ENCODE measurements at regions not wholly inside any gene's neighbourhood (a gene's known extent, or its start where the extent isn't known, plus 50 kb on each side); places are given as distances from the start of the nearest gene placed in this dataset.

DNA sequence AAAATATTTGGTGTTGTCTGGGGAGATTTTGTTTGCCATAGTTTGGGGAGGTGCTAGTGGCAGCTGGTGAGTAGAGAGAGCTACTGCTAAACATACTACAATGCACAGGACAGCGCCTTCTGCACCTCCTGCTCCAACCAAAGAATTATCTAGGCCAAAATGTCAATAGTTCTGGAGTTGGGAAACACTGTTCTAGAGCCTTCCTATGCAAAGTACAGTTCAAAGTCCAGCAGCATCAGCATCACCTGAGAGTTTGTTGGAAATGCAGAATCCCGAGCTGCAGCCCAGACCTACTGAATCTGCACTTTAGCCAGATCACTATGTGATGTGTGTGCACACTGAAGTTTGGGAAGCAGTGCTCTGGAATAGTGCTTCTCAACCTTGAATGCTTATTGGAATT is 290.7 kb downstream of the TCF7L2 start:
- Mint-ChIP-seq H3K36me3 (ENCODE audit: low read depth) (no peaks in the 10 kb centered on the region), H3K4me1 (ENCODE audit: low read depth) (peaks cover 22% of the 10 kb centered on the region), H3K9me3 (no peaks in the 10 kb centered on the region), H3K27me3 (peaks cover 52% of the 10 kb centered on the region), H3K4me3 (no peak overlapping the region), H3K27ac (no peak overlapping the region)
- intact Hi-C loops (cut with micrococcal nuclease) = no loop called here

DNA sequence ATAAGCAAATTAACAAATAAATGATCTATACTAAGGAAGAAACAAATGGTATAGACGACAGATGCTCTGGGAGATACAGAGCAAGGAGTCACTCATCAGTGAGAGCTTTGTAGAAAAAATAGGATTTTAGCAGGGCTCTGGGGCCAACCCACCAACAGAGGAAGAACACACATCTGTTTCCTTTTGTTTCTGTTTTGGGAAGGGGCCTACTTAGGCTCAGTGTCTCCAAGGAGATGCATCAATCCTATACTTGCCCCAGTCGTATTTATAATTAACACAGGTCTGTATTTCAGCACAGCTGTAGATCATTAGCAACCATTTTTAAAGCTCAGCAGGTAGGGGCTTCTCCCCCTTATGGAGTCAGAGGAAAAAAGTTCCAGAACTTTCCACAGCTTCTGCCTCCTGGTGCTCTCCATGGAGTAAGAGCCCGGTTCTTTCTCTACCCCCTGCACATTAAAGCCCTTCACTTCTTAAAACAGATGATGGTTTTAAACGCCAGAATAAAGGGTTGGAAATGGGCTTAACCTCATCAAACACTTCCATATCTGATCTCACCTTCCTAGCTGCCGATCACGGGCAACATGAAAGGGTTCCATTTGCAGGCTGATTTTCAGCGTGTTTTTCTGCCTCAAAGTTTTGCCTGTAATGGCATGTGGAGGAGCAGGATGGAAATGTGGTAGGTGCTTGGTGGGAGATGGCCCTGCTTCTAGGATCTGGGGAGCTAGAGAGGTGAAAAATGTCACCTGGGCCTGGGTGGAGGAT is 291.7 kb downstream of the TCF7L2 start:
- H3K4me1 Mint-ChIP-seq (ENCODE audit: low read depth) = peaks cover 14% of the 10 kb centered on the region
- intact Hi-C loops (cut with micrococcal nuclease) = no loop called here
- H3K27me3 Mint-ChIP-seq = peaks cover 57% of the 10 kb centered on the region
- H3K4me3 Mint-ChIP-seq = no peak overlapping the region
- no peaks in the 10 kb centered on the region for H3K36me3 Mint-ChIP-seq (ENCODE audit: low read depth)
- H3K9me3 Mint-ChIP-seq = no peaks in the 10 kb centered on the region
- no peak overlapping the region for H3K27ac Mint-ChIP-seq

DNA sequence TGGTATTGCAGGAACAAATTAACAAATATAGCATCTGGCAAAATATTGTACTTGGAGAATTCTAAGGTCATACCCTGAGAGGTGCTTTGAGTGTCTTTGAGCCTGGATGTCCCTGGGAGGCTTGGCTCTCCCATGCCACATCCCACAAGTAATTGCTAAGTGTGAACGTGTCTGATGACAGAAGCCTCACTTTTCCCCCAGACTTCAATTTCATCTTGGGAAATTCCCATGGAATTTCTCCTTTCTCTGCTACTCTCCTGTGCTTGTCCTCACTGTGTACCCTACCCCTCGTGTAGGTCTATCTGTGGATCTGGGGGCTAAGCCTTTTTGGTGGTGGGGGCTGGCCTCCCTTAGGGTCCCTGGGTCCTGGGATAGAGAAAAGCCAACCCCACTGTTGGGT is 293.3 kb downstream of the TCF7L2 start:
- Mint-ChIP-seq H3K27ac (no peak overlapping the region), H3K4me1 (ENCODE audit: low read depth) (peaks cover 14% of the 10 kb centered on the region), H3K36me3 (ENCODE audit: low read depth) (no peaks in the 10 kb centered on the region), H3K4me3 (no peak overlapping the region), H3K9me3 (no peaks in the 10 kb centered on the region), H3K27me3 (peaks cover 67% of the 10 kb centered on the region)
- intact Hi-C loops (cut with micrococcal nuclease) = no loop called here

DNA sequence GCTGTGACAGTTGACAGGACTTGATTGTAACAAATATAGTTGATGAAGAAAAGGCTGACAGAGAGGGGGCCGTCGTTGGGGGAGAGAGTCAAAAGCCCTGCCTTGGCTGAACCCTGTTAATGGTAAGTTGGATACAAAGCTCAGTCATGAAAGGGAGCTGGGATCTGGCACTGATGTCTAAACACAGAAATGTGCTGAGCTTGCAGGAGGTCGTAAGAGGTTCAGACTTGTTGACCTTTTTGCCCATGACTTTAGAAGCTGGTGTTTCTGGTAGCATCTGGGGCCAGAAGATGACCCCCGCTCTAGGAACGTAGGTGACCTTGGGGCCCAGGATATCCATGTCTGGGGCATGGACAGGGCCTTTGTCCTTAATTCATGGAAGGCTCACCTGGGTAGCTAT is 294.7 kb downstream of the TCF7L2 start:
- peaks cover 10% of the 10 kb centered on the region for H3K4me1 Mint-ChIP-seq (ENCODE audit: low read depth)
- intact Hi-C loops (cut with micrococcal nuclease) = no loop called here

DNA sequence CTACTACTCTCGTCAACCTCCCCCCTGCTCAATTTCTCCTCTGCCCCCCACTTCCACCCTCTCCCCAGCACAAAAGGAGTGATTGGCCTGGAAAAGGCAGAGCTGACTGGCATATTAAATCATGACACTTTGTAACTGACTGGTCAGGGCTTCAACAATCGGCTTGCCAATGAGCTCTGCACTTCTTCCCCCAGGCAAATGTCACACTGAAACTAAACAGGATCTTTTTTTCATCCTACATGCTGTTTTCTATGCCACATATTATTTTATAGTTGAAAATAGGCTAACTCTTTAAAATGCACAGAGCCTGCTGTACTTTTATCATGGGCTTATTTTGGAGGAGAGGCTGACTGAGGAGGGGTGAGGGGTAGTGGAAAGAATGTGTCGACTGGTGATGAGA is 295.2 kb downstream of the TCF7L2 start:
- Mint-ChIP-seq H3K36me3 (ENCODE audit: low read depth) (no peaks in the 10 kb centered on the region), H3K4me3 (no peak overlapping the region), H3K27ac (no peak overlapping the region), H3K27me3 (peaks cover 65% of the 10 kb centered on the region), H3K9me3 (no peaks in the 10 kb centered on the region), H3K4me1 (ENCODE audit: low read depth) (peaks cover 5% of the 10 kb centered on the region)
- intact Hi-C loops (cut with micrococcal nuclease) = no loop called here

More for the DNA sequence above, 294.7 kb downstream of the TCF7L2 start:
- H3K36me3 Mint-ChIP-seq (ENCODE audit: low read depth) = no peaks in the 10 kb centered on the region
- H3K4me3 Mint-ChIP-seq = no peak overlapping the region
- no peaks in the 10 kb centered on the region for H3K9me3 Mint-ChIP-seq
- no peak overlapping the region for H3K27ac Mint-ChIP-seq
- H3K27me3 Mint-ChIP-seq = peaks cover 69% of the 10 kb centered on the region

DNA sequence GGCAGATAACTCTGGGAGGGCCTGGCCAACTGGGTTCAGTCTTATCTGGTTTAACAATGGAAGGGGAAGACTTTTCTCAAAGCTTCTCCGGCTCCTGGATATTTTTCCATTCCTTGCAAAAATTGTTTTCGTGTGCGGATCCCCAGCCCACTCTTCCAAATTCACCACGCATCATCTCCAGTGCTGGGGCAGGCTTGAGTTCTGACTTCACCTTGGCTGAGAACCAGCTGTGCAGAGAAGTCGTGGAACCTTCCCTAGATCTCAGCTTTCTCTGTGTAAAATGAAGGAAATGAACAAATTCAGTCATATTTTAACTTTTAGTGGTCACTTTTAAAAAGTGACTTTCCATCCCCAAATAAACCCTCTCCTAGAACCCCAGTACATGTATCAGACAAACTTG is 297.0 kb downstream of the TCF7L2 start:
- H3K4me3 Mint-ChIP-seq = no peak overlapping the region

DNA sequence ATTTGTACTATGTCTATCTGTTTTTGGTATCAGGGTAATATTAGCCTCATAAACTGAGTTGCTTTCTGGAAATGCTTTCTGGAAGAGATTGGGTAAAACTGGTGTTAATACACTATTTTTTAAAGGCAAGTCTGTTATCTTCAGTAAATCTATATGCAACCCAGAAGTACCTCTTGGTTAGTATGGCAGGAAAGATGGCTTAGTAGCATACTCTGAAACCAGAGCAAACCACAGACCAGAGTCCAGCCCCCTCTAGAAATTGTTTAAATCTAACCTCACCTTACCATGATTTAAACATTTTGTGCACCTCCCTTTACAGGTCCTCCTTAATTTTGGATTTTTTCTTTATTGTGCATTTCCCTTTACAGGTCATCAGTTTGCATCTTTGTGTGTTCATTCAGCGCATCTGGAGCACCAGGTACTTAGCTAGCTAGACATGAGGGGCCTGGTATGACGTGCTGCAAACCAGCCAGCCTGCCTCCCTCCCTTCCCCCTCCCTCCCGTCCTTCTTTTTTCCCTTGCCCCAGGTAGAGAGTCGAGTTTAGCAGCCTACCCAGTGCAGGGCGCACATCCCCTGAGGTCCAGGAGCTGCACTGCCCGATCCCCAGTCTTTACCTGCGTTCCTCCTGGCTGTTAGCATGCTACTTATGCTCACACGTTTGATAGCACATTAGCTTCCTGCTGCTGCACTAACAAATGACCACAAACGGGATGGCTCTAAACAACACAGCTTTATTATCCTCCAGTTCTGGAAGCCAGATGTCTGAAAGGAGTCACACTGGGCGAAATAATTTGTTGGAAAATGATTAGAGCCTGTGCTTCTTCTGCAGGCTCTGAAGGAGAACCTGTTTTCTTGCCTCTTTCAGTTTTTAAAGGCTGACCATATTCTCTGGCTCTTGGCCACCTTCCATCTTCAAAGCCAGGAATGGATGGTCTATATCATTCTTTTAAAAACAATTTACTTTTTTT is 299.9 kb upstream of the HABP2 start:
- no peaks in the 10 kb centered on the region for H3K9me3 Mint-ChIP-seq

More for the DNA sequence above, 297.0 kb downstream of the TCF7L2 start:
- intact Hi-C loops (cut with micrococcal nuclease) = no loop called here
- H3K27me3 Mint-ChIP-seq = peaks cover 65% of the 10 kb centered on the region
- H3K9me3 Mint-ChIP-seq = no peaks in the 10 kb centered on the region
- H3K4me1 Mint-ChIP-seq (ENCODE audit: low read depth) = peaks cover 5% of the 10 kb centered on the region
- no peak overlapping the region for H3K27ac Mint-ChIP-seq
- H3K36me3 Mint-ChIP-seq (ENCODE audit: low read depth) = no peaks in the 10 kb centered on the region

DNA sequence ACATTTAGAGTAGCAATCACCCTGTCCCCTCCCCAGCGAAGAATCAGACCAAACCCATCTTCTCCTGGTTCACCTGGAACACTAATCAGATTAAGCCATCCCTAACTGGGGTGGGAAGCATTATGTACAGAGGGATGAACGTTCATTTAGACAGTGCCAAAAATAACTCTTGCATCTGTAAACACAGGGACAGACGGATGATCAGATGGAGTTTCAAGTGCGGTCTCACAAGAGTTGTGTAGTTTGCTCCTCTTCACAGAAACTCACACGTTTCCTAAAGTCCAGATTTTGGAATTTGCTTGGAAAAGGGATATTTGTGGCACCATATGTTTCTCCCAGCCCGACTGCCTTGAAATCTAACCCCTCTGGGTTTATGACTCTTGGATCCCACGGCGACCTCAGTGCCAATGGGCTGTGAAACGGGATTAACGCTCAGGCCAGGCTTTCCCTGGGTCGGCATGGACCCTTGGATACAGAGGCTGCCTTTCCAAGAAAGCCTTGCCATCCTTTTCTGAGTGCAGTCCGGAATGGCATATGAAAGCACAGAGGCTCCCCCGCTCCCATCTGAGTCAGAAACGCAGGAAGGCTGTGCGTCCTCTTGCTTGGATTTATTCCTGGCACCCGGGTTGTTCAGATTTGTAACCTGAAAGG is 293.2 kb upstream of the HABP2 start:
- Mint-ChIP-seq H3K27ac (no peak overlapping the region), H3K4me1 (ENCODE audit: low read depth) (peaks cover 5% of the 10 kb centered on the region), H3K9me3 (no peaks in the 10 kb centered on the region), H3K4me3 (no peak overlapping the region), H3K27me3 (peaks cover 79% of the 10 kb centered on the region), H3K36me3 (ENCODE audit: low read depth) (no peaks in the 10 kb centered on the region)
- intact Hi-C loops (cut with micrococcal nuclease) = no loop called here

More for the DNA sequence above, 299.9 kb upstream of the HABP2 start:
- peaks cover 10% of the 10 kb centered on the region for H3K4me1 Mint-ChIP-seq (ENCODE audit: low read depth)
- no peak overlapping the region for H3K4me3 Mint-ChIP-seq
- intact Hi-C loops (cut with micrococcal nuclease) = no loop called here
- peaks cover 48% of the 10 kb centered on the region for H3K27me3 Mint-ChIP-seq
- no peak overlapping the region for H3K27ac Mint-ChIP-seq
- no peaks in the 10 kb centered on the region for H3K36me3 Mint-ChIP-seq (ENCODE audit: low read depth)

DNA sequence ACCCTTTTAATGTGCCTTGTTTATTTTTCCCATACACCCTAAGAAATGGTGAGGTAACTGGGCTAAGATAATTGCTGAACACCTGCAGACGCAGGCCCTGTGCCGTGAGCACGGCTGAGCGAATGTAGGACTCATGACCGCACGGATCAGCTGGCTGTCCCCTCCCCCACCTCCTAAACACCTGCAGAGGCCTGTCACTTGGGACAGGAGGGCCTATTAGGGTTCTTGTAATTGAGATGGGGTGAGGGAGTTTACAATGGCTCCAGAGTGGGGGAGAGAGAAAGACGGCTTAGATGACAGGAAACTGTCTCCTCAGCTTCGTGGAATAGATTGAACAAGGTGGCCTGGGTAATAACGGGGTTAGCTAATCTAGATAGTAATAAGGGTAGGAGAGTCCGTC is 291.7 kb upstream of the HABP2 start:
- Mint-ChIP-seq H3K27ac (no peak overlapping the region), H3K36me3 (ENCODE audit: low read depth) (no peaks in the 10 kb centered on the region), H3K4me3 (no peak overlapping the region), H3K27me3 (peaks cover 84% of the 10 kb centered on the region), H3K4me1 (ENCODE audit: low read depth) (peaks cover 5% of the 10 kb centered on the region), H3K9me3 (no peaks in the 10 kb centered on the region)
- intact Hi-C loops (cut with micrococcal nuclease) = no loop called here

DNA sequence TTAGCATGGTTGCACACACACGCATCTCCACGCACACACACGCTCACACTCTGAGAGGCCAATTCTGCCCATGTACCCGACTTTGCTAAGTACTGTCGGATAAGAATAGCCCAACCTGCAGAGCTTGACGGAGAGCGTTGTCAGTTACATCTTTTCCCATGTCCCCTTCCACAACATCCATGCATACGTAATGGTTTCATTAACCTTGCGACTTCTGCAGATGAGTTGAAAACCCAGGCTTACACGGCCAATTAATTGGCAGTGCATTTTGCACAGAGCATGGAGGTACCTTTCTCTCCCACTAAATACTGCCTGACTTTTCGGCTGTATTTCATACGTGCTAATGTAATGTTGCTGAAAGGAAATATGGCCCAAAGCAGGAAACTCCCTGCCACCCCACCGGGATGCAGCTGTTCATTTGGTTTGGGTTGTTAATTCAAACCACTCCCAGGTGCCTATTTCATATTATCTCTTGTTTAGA is 291.2 kb upstream of the HABP2 start:
- peaks cover 83% of the 10 kb centered on the region for H3K27me3 Mint-ChIP-seq
- H3K27ac Mint-ChIP-seq = no peak overlapping the region
- H3K9me3 Mint-ChIP-seq = no peaks in the 10 kb centered on the region
- H3K4me3 Mint-ChIP-seq = no peak overlapping the region
- no peaks in the 10 kb centered on the region for H3K36me3 Mint-ChIP-seq (ENCODE audit: low read depth)
- intact Hi-C loops (cut with micrococcal nuclease) = no loop called here
- H3K4me1 Mint-ChIP-seq (ENCODE audit: low read depth) = peaks cover 9% of the 10 kb centered on the region

DNA sequence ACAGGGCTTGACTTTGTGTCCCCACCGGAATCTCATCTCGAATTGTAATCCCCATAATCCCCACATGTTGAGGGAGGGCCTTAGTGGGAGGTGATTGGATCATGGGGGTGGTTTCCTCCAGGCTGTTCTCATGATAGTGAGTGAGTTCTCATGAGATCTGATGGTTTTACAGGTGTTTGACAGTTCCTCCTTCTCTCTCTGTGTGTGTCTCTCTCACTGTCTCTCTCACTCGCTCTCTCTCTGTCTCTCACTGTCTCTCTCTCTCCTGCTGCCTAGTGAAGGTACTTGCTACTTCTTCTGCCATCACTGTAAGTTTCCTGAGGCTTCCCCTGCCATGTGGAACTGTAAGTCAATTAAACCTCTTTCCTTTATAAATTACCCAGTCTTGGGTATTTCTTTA is 289.8 kb upstream of the HABP2 start:
- H3K4me3 Mint-ChIP-seq = no peak overlapping the region
- peaks cover 81% of the 10 kb centered on the region for H3K27me3 Mint-ChIP-seq
- no peaks in the 10 kb centered on the region for H3K36me3 Mint-ChIP-seq (ENCODE audit: low read depth)
- intact Hi-C loops (cut with micrococcal nuclease) = no loop called here
- no peak overlapping the region for H3K27ac Mint-ChIP-seq
- peaks cover 19% of the 10 kb centered on the region for H3K4me1 Mint-ChIP-seq (ENCODE audit: low read depth)
- no peaks in the 10 kb centered on the region for H3K9me3 Mint-ChIP-seq

DNA sequence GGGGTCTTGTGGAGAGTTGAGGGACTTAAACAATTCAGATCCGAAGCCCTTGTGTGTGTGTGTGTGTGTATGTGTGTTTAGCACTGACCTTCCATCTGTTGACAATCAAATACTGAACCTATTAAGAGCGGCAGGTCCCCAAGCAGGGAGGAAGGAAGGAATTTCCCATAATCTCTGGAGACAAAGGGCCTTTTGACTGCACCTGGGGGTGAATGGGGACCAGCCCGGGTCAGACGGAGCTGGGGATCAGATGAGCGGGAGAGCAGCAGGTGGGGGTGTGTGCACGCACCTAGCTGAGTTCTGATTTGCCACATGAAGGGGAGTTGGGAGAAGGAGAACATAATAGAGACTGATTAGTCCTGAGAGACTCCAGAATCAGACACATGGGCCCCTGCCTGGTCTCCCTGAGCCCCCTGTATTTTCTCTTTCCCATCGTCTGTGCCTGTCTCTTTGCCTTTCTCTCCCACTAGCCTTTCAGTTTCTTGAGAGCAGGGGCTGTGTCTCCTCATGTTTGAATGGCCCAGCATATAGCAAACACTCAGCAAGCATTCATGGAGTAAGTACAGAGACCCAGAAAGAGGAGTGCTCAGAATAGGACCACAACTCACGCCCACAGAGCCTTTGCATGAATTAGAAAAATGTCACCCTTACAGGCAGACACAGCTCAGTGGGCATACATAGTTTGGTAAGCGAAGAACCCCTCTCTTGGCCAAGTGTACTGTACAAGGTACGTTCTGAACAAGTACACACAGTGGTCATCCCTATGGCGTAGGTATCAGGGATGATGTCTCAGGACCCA is 288.3 kb upstream of the HABP2 start:
- peaks cover 90% of the 10 kb centered on the region for H3K27me3 Mint-ChIP-seq
- H3K27ac Mint-ChIP-seq = no peak overlapping the region
- intact Hi-C loops (cut with micrococcal nuclease) = no loop called here
- H3K4me1 Mint-ChIP-seq (ENCODE audit: low read depth) = peaks cover 32% of the 10 kb centered on the region
- no peaks in the 10 kb centered on the region for H3K9me3 Mint-ChIP-seq
- H3K4me3 Mint-ChIP-seq = no peak overlapping the region
- no peaks in the 10 kb centered on the region for H3K36me3 Mint-ChIP-seq (ENCODE audit: low read depth)

DNA sequence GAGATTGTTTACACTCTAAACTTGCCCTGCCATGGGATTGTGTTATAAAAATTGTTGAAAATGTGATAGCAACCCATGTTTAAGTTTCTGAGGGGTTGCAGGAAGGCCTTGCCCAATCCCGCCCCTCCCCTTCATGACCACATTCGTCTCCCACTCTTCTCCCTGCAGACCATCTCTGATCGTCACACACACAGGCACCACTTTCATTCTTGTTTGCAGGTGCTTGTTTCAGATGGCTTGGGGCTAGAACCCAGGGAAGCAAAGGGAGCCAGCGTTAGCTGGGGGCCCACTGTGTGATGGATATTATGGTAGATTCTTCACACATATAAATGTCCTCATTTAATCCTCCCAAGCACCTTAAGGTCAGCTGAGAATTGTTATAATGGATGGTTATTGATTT is 286.7 kb upstream of the HABP2 start:
- Mint-ChIP-seq H3K27ac (no peak overlapping the region), H3K36me3 (ENCODE audit: low read depth) (no peaks in the 10 kb centered on the region), H3K4me3 (no peak overlapping the region), H3K9me3 (no peaks in the 10 kb centered on the region), H3K27me3 (peaks cover 80% of the 10 kb centered on the region), H3K4me1 (ENCODE audit: low read depth) (peaks cover 27% of the 10 kb centered on the region)
- intact Hi-C loops (cut with micrococcal nuclease) = no loop called here

Measured in dendritic cell treated with granulocyte-macrophage colony-stimulating factor and Interleukin-4, amounts not matched to agents 40 ng/mL and 50 ng/mL, for 4 days (primary cell).